ENCODE measurements at regions not wholly inside any gene's neighbourhood (a gene's known extent, or its start where the extent isn't known, plus 50 kb on each side); places are given as distances from the start of the nearest gene placed in this dataset.

DNA sequence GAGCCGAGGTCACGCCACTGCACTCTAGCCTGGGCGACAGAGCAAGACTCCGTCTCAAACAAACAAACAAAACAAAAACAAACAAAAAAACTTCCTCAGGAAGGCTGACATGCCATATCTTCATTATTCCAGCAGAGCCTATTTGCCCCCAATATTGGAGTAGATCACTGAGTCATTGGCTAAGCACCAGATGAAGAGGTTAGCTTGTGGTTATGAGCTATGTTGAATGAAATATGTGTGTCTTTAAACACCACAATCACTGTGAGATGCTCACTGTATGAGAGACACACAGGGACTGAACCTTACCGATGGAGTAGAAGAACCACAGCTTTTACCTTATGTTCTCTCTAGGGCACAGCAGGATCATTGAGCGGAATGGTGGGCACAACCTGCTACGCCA is 122.1 kb upstream of the EOLA2 start:
- peaks cover 6% of the 10 kb centered on the region for H3K4me1 ChIP-seq
- H3K4me3 ChIP-seq: no peak overlapping the region
- intact Hi-C loops (cut with DNase I): no loop called here
- no peak overlapping the region for H3K27ac ChIP-seq
- H3K27me3 ChIP-seq: no peaks in the 10 kb centered on the region
- H3K9me3 ChIP-seq: no peaks in the 10 kb centered on the region
- H3K36me3 ChIP-seq: no peaks in the 10 kb centered on the region
- no peak for DNase-seq (ENCODE audit: extremely low spot score in 2 of 2)
- TF ChIP-seq POLR2A (IDR thresholded peaks at IDR 0.05): no peak
- TF ChIP-seq POLR2AphosphoS5 (IDR thresholded peaks at IDR 0.05; ENCODE audit: insufficient read depth in 1 of 2, low read depth in 1 of 2): no peak
- TF ChIP-seq, protein P1, sequence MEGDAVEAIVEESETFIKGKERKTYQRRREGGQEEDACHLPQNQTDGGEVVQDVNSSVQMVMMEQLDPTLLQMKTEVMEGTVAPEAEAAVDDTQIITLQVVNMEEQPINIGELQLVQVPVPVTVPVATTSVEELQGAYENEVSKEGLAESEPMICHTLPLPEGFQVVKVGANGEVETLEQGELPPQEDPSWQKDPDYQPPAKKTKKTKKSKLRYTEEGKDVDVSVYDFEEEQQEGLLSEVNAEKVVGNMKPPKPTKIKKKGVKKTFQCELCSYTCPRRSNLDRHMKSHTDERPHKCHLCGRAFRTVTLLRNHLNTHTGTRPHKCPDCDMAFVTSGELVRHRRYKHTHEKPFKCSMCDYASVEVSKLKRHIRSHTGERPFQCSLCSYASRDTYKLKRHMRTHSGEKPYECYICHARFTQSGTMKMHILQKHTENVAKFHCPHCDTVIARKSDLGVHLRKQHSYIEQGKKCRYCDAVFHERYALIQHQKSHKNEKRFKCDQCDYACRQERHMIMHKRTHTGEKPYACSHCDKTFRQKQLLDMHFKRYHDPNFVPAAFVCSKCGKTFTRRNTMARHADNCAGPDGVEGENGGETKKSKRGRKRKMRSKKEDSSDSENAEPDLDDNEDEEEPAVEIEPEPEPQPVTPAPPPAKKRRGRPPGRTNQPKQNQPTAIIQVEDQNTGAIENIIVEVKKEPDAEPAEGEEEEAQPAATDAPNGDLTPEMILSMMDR (IDR thresholded peaks at IDR 0.05): no peak

DNA sequence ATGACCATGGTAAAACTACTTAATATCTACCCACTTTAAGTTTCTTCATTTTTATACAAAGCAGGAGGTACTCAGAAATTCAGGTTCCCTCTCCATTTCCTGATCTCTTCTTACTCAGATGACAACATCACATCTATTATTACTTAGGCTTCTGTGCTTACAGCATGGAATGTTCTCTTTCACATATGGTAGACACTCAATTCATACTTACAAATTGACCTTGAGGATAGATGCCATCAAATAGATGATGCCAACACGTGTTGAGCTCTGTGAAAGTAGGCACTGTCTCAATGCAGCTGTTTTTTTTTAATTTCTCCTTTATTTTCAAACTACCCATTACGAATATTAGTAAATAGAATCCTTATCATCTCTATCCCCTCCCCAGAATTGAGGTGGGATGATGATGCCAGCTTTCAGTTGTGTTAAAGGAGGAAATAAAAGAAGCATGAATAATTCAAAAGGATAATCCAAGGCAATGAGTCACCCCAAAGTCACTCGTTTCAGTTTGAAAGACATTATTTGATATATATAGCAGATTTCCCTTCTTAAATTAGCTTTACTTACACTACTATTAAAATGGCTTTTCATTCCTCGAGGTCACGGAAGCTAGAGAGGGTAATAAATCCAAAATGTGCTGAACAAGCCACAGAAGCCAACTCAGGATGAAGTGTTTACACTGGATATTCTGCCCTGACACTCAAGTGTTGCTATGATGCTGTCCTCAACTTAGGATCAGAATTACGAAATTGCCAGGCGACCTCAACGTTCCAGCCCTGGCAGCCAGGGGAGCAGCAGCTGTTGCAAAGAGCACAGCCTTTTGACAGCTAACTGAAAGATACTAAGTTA is 124.2 kb upstream of the EOLA2 start:
- no peak for DNase-seq (ENCODE audit: extremely low spot score in 2 of 2)
- no peaks in the 10 kb centered on the region for H3K9me3 ChIP-seq
- TF ChIP-seq, protein P1 (IDR thresholded peaks at IDR 0.05): no peak
- TF ChIP-seq POLR2AphosphoS5 (IDR thresholded peaks at IDR 0.05; ENCODE audit: insufficient read depth in 1 of 2, low read depth in 1 of 2): no peak
- TF ChIP-seq POLR2A (IDR thresholded peaks at IDR 0.05): no peak
- peaks cover 6% of the 10 kb centered on the region for H3K4me1 ChIP-seq
- no peak overlapping the region for H3K4me3 ChIP-seq
- H3K27ac ChIP-seq: no peak overlapping the region
- intact Hi-C loops (cut with DNase I): no loop called here
- H3K36me3 ChIP-seq: no peaks in the 10 kb centered on the region
- H3K27me3 ChIP-seq: no peaks in the 10 kb centered on the region

DNA sequence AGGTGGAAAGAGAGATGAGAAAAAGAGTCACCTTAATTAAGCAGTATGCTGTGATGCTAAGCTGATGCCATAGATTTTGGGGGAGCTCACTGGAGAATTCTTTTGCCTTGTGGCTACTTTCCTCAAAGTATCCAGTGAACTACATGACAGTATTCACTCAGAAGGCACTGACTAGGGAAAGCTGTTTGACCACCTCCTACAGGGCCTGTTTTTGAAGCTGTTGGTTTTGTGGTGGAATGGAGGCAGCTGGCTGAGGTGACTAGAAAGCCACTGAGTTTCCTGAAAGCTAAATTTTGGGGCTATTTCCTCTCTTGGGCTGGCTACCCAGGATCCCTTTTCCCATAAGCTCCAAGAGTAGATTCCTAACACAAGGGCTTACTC is 124.8 kb upstream of the EOLA2 start:
- peaks cover 6% of the 10 kb centered on the region for H3K4me1 ChIP-seq
- intact Hi-C loops (cut with DNase I): no loop called here
- no peaks in the 10 kb centered on the region for H3K27me3 ChIP-seq
- no peak overlapping the region for H3K27ac ChIP-seq
- H3K4me3 ChIP-seq: no peak overlapping the region
- TF ChIP-seq POLR2AphosphoS5 (IDR thresholded peaks at IDR 0.05; ENCODE audit: insufficient read depth in 1 of 2, low read depth in 1 of 2) (no peak), POLR2A (IDR thresholded peaks at IDR 0.05) (no peak)
- TF ChIP-seq, protein P1 (IDR thresholded peaks at IDR 0.05): no peak
- no peak for DNase-seq (ENCODE audit: extremely low spot score in 2 of 2)
- H3K9me3 ChIP-seq: no peaks in the 10 kb centered on the region
- H3K36me3 ChIP-seq: no peaks in the 10 kb centered on the region

DNA sequence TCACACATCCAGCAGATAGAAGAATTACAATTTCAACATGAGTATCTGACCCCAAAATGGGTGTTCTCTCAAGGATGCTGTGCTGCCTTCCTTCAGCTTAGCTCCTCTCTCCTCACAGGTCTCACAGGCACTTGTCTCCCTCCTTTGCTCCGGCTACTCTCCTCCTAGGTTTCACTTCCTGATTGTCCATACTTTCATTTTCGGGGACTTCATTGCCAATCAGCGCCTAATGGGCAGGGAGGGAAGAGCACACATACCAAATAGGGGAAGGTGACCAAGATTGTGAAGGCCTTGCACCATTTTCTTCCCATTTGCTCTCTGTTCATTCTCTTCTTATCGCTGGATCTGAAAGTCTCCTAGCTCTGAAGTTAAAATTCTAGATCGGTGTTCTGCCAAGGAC is 125.4 kb upstream of the EOLA2 start:
- no peak overlapping the region for H3K4me3 ChIP-seq
- TF ChIP-seq, protein P1 (IDR thresholded peaks at IDR 0.05): no peak
- no peak for TF ChIP-seq POLR2A (IDR thresholded peaks at IDR 0.05)
- no peak for TF ChIP-seq POLR2AphosphoS5 (IDR thresholded peaks at IDR 0.05; ENCODE audit: insufficient read depth in 1 of 2, low read depth in 1 of 2)
- no peaks in the 10 kb centered on the region for H3K9me3 ChIP-seq
- DNase-seq (ENCODE audit: extremely low spot score in 2 of 2): no peak
- peaks cover 6% of the 10 kb centered on the region for H3K4me1 ChIP-seq
- H3K27ac ChIP-seq: no peak overlapping the region
- no peaks in the 10 kb centered on the region for H3K27me3 ChIP-seq
- no peaks in the 10 kb centered on the region for H3K36me3 ChIP-seq
- intact Hi-C loops (cut with DNase I): no loop called here

DNA sequence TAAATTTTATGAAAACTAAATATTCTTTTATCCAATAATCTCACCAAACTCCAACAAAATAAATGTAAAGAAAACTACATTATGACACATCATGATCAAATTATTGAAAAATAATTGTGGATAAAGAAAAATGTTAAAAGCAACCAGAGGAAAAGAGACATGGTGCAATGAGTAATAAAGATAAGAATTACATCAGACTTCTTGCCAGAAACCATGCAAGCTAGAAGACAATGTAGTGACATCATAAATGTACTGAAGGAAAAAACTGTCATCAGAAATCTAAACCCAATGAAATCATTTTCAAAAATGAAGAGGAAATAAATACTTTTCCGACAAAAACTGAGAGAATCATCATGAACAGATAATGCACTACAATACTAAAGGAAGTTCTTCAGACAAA is 135.9 kb upstream of the EOLA2 start:
- Histone ChIP-seq H3K9me3 (no peaks in the 10 kb centered on the region), H3K4me3 (no peak overlapping the region), H3K36me3 (no peaks in the 10 kb centered on the region), H3K27me3 (no peaks in the 10 kb centered on the region), H3K4me1 (no peaks in the 10 kb centered on the region), H3K27ac (no peak overlapping the region)
- TF ChIP-seq POLR2AphosphoS5 (IDR thresholded peaks at IDR 0.05; ENCODE audit: insufficient read depth in 1 of 2, low read depth in 1 of 2) (no peak), POLR2A (IDR thresholded peaks at IDR 0.05) (no peak)
- TF ChIP-seq, protein P1 (IDR thresholded peaks at IDR 0.05): no peak
- intact Hi-C loops (cut with DNase I): no loop called here
- no peak for DNase-seq (ENCODE audit: extremely low spot score in 2 of 2)
